Lung microvascular endothelial cell (primary cell): ENCODE measurements at regions not wholly inside any gene's neighbourhood (a gene's known extent, or its start where the extent isn't known, plus 50 kb on each side); places are given as distances from the start of the nearest gene placed in this dataset.

ENCODE experiments used
- DNase-seq, 2 donors: peaks; one replicate each; pipeline versions ENCODE4 v3.0.0 to v3.0.0-alpha.2; 2010; ENCODE audit warnings: low read depth in 2 of 2

DNA sequence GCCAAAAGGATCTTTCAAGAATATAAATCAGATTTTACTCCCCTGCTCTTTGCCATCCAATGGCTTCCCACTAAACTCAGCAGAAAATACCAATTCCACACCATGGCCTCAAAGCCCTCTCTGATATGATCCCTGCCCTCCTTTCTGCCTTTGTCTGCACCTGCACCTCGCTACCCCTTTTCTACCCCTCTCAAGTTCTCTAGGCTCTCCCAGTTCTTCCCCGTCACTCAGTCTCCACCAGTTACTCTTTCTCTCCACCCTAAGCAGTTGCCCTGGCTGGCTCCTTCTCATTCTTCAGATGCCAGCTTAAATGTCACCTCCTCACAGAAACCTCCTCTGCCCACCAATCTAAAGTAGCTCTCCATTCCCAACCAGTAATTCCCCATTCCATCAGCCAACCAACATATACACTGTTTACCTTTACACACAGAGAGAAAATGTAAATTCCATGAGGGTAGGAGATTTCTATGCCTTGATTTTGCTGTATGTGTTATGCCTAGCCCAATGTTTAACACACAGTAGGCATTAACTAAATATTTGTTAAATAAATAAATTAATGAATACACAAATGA, 93.6 kb upstream of the LPP start:
- DNase-seq = no peak

DNA sequence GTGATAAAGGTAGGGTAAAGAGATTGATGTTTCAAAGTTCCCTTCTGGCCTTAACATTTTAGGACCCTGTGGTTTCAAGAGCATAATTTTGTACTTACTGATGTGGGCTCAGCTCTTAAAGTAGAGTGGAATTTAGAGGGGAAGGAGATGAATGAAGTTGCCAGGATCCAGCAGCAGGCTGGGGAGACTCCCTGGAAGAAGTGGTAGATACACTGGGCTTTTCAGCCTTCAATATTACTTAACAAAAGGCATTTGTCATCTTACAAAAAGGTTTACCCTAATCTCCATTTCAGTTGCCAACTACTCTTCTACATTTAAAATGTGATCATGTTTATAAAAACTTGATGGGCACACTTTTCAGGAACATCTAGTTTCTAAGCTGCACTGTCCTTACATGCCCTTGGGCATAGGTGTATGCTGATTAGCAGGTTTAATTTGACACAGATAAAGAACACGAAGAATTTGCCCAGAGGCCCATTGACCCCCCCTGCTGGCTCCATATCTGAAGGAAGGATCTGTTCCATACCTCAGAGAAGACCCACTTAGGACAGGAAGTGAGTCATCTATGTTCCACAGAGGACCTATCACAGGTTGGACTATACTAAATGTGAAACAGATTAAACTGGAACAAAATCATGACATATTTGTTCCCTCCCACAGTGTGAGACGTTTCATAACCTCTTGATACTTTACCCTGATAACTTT, 93.0 kb upstream of the LPP start:
- peak; percentile 57 to 66 for DNase-seq

DNA sequence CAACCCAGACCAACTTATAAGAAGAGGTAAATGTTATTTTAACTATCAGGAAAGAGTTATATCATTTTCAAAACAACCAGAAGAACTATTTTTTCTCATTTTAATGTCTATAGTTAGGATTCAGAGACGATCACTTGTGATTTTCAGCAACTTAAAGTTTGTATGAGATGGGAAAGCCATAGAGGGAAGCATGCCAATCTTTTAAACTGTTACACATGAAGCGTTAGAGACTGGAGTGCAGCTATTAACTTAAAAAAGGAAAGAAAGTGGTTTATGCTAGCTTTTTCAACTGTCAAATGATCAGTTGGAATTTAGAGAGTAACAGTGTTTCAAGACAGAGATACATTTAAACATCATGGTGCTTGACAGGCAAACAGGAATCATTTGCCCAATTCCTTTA, 91.7 kb upstream of the LPP start:
- DNase-seq = no peak

DNA sequence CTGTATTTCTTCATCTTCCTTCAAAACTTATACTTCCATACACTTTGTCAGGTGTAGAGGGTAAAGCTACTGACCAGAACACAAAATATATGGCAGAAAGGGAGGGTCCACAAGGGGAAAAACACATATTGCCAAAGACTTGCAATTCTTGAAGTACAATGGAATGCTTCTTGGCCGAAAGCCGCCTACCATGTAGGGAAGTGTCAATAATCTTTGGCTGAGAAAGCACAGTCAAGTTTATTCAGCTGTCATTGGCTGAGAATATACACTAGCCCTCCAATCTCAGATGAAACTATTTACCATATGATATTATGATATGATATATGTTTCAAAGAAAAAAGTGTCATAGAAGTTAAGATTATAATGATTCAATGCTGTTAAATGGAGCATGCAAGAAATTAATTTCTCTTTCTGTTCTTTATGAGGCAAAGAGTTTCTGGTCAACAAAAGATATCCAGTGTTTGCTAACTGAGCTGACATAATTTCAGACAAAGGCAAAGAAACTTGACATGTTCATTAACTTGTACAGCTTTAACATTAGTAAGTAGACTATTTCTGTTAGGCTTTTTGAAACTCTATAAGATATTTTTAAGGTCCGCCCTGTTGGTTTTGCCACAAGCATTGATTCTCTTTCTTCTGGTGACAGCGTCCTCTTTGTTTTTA, 89.0 kb upstream of the LPP start:
- DNase-seq = no peak

DNA sequence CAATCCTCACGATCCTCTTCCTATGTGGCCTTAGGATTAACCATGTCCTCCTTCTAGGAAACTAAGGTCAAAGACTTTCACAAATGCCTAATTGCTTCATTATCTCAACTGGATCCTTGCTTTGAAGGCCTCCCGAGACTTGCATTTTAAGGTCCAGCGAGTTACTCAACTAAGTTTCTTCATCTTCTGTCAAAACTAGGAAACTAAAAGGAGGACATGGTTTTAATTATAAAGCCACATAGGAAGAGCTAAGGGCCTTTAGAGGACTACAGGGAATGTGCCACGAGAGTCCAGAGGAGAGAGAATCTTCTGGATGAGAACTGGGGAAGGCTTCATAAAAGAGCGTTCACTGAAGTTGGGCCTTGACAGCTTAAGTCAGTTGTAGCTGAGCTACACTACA, 87.8 kb upstream of the LPP start:
- DNase-seq = no peak

DNA sequence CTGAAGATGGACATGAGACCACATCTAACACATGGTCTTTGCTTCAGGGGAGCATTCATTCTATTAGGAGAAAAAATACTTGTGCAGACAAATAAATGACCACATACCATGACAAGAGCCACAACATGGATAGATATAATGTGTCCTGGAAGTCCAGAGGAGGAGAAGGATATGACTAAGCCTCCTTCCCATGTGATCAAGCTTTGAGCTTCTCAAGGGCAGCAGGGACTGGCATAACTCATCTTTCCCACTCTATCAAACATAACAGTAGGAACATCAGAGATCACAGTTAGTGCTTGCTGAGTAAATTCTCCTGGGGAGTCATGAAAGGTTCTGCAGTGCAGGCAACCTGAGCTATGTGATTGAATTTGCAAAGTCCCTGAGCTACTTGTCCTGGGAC, 86.0 kb upstream of the LPP start:
- peak; percentile 5 to 77 for DNase-seq

DNA sequence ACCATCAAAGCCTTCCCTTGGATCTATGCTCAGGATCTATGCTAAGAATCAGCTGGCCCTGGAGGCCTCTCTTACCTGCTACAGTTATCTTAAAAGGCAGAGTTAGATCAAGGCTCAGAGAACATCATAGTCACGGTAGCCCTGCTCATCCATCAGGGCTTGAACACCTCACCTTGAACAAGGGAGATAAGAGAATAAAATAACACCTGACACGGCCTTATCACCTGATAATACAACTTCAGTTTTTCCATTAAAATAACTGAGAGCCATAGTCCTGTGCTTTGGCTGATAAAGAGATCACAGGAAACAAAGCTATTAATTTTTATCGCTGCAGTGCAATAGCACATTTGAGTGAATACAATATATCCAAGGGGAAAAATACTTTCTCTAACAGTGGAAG, 85.6 kb upstream of the LPP start:
- DNase-seq = no peak

DNA sequence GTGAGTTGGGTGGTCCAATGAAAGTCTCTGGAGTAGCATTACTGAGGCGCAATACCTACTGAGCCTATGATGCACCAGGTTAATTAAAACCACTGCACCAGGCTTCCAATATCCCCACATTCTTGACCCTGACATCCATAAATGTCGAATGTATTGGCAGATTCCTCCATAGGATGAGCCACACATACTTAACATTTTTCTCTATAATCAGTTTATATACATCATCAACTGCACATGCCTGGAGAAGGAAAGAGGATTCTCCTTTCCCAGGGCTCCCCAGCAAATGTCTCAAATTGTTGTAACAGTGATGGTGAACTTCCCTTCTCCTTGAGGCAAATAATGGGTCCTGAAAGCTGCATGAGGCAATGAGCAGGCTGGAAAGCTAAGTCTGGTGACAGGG, 82.3 kb upstream of the LPP start:
- no peak for DNase-seq

DNA sequence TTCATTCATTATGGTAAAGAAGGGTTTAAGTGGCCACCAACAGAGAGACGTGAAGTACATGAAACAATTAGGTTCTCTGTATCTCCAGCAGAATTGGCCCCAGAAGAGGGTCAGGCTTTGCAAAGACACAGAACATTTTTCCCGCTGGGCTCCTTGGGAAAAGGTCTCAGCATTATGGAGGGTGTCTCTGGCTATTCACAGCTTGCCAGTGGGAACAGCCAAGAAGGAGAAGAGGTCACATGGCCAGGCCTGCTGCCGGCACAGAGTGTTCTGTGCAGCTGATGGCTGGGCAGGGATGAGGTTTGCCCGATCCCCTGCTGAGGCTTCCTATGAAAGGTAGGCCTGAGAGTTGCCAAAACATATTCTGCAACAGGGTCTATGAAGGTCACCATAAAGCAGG, 77.8 kb upstream of the LPP start:
- DNase-seq = no peak

DNA sequence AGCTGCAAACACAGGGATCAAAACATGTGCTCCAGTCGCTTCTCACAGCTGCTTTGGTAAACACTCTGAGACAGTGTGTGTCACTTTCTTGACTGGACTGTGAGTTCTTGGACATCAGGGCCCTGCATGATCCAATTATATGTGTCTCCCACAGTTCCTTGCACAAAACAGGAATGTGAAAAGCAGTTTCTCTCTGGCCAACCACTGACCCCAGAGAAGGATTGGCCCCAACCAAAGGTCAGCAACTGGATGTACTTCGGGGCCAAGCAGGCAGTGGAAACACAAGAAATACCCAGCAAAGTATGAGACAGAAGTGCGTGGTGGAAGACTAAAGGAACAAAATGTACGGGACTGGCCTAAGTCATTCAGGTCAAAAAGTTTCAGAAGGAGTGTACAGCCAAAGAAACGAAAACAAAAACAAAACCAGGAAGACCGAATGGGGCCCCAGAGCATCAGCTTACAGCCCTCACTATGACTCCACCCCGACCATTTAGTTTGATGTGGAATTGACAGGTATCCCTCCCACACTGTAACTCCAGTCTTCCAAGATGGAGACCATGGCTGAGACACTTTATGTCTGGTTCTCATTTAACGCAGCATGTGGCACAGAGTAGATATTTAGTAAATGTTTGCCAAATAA, 76.7 kb upstream of the LPP start:
- DNase-seq = no peak

DNA sequence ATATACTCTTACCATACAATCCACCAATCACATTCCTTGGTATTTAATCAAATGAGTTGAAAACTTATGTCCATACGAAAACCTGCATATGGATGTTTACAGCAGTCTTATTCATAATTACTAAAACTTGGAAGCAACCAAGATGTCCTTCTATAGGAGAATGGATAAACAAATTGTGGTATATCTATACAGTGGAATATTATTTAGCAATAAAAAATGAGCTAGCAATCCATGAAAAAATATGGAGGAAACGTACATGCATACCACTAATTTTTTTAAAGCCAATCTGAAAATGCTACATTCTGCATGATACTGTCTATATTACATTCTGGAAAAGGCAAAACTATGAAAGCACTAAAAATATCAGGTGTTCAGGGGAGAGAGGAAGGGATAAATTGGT, 73.9 kb upstream of the LPP start:
- no peak for DNase-seq

DNA sequence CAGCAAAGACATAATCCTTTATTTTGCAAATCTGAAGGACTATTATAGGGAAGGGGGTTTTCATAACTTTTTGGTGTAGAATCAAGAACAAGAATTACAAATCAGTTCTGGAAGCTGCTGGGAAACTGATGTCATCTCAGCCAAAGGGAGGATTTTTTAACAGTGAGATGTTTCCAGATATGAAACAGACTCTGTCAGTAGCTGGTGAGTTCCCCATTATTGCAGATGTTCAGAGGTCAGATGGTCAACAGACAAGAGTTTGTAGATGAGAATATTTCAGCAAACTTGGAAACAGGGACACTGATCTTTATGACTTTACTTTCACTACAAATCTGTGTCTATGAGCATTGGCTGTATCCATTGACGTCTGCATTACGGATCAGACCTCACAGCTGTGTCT, 71.9 kb upstream of the LPP start:
- peak in 1 of 2 donors; percentile 10 for DNase-seq

DNA sequence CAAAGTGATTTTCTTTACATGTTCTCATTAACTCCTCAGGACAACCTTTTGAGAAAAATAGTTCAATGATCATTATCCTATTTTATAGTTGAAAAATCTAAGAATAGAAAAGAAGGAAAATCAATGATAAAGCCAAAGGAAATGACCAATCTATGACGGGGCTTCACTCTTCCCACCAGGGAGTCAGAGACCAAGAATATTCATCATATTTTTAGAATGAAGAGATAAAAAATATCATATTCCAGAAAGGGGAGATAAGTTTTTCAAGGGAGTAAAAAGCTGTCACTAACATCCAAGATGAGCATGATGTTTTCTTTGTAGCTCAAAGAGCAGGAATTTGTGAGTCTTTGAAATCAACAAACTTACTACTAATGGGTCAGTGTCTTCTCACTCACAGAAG, 71.5 kb upstream of the LPP start:
- DNase-seq = no peak

DNA sequence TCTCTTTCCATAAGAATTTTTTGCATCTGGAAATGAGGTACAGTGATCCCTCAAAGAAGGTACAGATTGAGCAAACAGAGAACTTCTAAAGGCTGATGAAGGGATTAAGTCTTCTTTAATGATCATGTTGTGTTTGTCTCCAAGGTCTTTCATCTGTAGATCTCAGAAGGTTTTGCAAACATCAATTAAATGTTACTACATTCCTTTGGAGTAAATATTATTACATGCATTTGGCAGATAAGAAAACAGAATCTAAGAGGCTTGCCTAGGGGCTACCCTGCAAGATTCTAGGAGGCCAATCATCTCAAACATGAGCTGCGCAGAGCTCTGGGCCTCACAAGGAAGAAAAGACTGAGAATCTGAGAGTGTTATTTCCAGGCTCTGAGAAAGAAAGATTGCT, 70.9 kb upstream of the LPP start:
- DNase-seq = no peak

DNA sequence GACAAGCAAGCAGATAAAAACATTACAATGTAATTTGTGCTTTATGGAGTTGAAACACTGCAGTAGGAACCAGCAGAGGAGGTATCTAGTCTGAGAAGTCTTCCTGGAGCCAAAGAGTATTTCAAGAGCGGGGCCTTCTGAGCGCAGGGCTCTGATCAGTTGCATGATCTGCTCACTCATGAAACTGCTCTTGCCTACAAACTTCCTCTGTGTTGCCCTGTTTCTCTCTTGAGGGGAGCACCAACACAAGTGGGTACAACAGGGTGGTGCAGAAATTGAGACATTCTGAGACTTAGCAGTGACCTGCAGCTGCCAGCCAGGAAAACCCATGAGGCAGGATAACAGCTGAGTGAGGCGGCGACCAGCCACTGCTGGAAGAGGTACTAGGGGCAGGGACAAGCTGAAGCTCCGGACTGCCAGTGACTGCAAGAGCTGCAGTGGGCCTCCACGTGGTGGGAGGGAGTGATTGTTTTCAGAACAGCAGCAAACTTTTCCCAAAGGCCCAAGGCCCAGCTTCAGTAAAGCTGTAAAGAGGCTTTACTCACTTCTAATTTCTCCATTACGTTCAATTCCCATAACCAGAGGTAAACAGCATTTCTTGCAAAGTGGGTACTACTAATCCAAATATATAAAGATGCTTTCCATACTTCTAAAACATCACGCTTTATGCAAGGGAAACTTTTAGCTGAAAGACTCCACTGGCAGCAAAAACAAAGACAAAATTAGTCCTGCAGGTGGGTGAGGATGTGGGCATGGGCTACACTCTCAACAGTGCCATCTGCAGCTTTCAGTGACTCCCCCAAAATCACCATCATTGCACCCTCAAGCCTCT, 69.0 kb upstream of the LPP start:
- no peak for DNase-seq

DNA sequence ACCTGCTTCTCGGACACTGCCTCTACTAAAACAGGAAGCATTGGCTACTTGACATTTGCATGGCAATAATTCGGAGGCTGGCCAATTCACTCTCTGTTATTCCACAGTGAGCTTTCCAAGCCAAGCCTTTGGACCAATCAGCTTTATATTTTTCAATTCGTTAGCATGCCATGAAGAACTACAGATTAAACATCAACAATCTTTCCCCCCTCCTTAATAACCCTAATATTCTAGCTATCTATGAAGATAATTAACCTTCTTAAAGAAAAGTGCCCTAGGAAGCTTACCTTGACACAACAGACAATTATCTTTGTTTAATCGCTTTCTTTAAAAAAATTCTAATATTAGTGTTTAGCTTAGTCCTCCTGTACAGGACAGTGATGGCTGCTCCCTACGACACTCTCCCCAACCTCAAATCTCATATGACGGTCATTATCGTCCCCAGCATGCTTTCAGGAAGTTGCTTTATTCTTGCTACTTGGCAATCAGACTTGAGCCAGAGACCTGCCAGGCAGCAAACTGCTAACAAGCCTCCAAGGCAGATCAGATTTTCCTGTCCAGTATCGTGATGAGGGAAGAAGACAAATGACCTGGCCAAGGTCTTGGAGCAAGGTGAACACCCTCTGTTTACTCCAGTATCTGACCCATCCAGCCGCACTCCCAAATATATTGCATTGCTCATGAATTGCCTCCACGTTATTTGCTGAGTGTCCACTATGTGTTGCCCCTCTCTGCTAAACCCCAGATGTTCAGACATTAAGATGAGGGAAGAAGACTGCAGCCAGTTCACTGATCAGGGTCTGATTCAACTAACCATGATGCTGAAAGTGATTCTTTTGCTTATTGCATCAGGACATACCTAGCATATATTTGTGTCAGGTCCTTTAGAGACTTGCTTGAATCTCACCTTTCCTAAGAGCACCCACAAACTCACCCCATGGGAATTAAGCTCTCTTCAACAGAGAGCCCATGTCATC, 68.1 kb upstream of the LPP start:
- peak in 1 of 2 donors; percentile 13 for DNase-seq

DNA sequence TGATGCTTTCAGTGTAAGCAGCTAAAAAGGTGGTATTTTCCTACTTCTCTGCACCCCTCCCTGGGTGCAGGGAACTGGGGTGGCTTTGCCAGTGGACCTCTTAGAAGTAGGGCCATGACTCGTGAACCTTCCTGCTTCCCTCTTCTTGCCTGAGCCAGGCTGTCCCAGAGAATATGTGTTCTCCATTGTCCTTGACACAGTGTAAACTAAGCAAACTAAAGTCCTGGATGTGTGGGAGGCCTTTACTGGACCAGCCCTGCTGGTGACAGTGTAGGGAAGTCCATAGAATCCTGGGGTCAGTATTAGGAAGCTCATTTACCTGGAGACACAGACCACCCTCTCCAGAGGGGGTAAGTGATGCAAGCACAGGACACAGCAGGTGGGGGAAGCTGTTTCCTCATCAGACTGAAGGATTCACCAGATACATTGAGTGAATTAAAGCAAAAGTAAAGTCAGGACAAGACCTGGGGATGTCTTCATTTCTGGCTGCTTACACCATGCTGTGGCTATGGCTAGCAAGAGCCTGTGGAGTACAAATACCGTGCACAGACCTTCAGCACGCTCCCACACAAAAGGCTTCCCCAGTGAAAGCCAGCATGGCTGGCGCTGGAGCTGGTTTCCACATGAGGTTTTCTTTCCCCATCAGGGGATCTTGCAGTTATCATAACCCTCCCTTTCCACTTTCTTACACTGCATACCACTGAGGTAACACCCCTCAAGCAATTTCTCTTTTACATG, 64.8 kb upstream of the LPP start:
- no peak for DNase-seq

DNA sequence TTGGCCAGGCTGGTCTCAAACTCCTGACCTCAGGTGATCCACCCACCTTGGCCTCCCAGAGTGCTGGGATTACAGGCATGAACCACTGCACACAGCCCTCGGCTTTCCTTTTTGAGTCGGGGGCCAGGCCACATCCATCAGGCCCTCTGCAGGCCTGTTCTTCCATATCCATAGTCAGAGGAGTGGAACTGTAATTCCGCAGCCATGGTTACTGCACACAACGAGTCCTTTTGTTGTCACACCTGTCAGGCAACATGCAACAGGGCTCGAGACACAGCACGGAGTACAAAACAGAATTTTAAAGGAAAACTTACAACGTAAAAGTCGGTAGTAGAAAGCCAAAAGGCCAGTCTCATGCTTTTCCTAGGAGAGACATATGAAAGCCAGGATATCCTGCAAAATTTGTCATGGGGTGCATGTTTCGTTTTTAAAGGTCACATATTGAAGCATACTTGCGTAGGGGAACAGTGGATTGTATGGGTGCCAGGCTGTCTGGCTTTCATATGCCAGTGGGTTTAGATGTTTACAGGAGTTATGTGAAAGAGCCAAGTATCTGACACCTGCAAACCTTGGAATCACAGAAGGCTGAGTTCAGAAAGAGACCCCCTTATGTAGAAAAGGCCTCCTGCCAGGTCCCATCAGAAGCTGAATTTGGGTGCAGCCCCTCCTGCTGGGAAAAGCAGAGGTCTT, 63.2 kb upstream of the LPP start:
- DNase-seq = no peak

DNA sequence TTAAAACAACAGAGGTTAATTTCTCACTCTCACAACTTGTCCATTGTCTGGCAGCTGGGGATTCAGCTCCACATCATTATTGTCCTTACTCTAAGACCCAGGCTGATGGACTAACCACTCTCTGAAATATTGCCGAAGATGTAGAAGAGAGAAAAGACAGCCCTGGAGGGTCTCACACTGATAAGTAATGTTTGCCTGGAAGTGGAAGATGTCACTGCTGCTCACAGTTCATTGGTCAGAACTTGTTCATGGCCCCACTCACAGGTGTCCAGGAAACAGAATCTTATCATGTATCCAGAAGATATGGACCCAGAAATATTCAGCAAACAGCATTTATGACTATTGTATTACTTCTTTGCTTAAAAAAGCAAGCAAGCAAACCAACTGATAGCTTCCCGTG, 62.2 kb upstream of the LPP start:
- no peak for DNase-seq
